ENCODE measurements at regions not wholly inside any gene's neighbourhood (a gene's known extent, or its start where the extent isn't known, plus 50 kb on each side); places are given as distances from the start of the nearest gene placed in this dataset.
"Not testable (repeated sequence)": the region's sequence is repeated elsewhere in the genome, so short reads cannot be mapped to it uniquely, and the experiment has no call there.

GRCh38 chr2:95762023-95763021, 170.5 kb downstream of the TRIM43 start:
- in situ Hi-C loops (cut with HindIII; ENCODE audit: low sequenced_read_pairs), result loop anchor here (25.0 kb wide), 1 partner anchor 300 kb away; no protein-coding TSS in a partner anchor

DNA sequence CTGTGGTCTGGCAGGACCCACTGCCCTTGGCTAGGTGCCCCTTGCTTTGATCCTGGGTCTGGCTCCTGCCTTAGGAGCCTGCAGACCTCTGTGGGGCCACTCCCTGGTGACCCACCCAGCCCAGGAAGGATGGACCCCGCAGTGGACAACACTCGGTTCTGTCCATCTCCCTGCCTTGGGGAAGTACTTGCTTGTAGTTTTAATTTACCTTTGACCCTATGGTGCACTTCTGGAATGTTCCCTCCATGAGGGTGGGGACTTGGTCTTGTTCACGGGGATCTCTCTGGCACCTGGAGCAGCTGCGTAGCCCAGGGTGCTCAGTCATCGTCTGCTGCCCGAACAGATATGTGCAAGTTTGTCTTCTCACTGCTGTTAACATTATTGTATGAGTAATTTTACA, 171.3 kb downstream of the TRIM43 start:
- in situ Hi-C loops (cut with HindIII; ENCODE audit: low sequenced_read_pairs), result loop anchor here (25.0 kb wide), 1 partner anchor 299 kb away; no protein-coding TSS in a partner anchor

DNA sequence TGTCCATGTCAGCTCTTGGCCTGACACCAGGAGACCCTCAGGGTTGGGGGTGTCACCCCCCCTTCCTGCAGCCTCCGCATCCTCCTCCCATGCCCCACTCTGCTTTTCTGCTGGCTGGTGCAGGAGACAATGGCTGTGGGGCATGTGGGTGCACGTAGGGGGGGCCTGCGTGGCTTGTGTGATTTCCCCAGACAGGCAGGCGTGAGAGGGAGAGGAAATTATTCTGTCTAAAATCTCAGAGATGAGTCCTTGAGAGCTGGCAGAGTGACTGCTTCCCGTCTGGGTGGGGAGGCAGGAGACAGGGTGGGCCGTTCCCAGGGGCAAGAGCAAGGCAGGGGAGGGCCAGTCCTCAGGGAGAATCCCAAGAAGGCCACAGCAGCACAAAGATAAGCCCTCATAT, 173.2 kb downstream of the TRIM43 start:
- in situ Hi-C loops (cut with HindIII; ENCODE audit: low sequenced_read_pairs), result loop anchor here (25.0 kb wide), 1 partner anchor 297 kb away; no protein-coding TSS in a partner anchor

- in situ Hi-C loops (cut with HindIII; ENCODE audit: low sequenced_read_pairs), result loop anchor here (25.0 kb wide), 1 partner anchor 296 kb away; no protein-coding TSS in a partner anchor
These were observed 174.4 kb downstream of the TRIM43 start for GRCh38 chr2:95765925-95766910.

DNA sequence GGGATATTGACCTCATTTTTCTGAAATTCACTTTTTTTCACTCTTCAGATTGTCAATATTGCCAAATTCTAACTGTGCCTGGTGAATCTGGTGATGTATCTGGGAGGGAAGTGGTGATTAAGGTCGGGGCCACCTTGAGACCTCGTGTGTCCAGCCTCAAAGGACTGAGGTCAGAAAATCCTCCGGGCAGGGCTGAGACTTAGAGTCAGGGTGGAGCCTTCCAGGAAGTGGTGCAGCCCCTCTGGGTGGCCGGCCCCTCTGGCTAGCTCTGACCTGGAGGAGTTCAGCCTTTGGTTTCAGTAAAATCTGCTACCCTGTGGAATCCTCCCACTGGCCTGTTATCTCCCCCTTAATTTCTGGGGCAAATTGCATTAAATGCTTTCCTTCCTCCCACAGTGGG, 175.7 kb downstream of the TRIM43 start:
- in situ Hi-C loops (cut with HindIII; ENCODE audit: low sequenced_read_pairs), result loop anchor here (25.0 kb wide), 1 partner anchor 295 kb away; no protein-coding TSS in a partner anchor

- in situ Hi-C loops (cut with HindIII; ENCODE audit: low sequenced_read_pairs), result loop anchor here (25.0 kb wide), 1 partner anchor 294 kb away; no protein-coding TSS in a partner anchor
These were observed 176.1 kb downstream of the TRIM43 start for GRCh38 chr2:95767950-95768349.

DNA sequence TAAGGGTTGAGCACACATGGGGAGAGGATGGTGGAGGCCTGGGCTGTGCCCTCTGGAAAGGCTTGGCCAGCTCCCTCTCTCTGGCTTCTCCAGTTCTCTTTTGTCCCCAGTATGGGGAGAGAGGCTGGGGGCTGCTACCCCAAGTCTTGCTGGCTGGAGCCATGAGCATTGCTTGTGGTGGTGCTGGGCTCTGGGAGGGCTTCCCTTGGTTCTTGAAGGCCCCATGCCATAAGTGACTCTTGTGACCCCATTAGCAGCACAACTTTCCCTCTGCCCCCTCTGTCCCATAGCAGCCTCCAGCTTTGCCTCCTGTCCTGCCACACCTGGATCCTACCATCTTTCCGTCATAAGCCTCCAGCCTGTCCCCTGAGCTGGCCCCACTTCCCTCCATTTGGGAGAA, 177.5 kb downstream of the TRIM43 start:
- in situ Hi-C loops (cut with HindIII; ENCODE audit: low sequenced_read_pairs), result loop anchor here (25.0 kb wide), 1 partner anchor 293 kb away; no protein-coding TSS in a partner anchor

- in situ Hi-C loops (cut with HindIII; ENCODE audit: low sequenced_read_pairs), result loop anchor here (25.0 kb wide), 1 partner anchor 292 kb away; no protein-coding TSS in a partner anchor
These were observed 178.9 kb downstream of the TRIM43 start for GRCh38 chr2:95770726-95771125.

DNA sequence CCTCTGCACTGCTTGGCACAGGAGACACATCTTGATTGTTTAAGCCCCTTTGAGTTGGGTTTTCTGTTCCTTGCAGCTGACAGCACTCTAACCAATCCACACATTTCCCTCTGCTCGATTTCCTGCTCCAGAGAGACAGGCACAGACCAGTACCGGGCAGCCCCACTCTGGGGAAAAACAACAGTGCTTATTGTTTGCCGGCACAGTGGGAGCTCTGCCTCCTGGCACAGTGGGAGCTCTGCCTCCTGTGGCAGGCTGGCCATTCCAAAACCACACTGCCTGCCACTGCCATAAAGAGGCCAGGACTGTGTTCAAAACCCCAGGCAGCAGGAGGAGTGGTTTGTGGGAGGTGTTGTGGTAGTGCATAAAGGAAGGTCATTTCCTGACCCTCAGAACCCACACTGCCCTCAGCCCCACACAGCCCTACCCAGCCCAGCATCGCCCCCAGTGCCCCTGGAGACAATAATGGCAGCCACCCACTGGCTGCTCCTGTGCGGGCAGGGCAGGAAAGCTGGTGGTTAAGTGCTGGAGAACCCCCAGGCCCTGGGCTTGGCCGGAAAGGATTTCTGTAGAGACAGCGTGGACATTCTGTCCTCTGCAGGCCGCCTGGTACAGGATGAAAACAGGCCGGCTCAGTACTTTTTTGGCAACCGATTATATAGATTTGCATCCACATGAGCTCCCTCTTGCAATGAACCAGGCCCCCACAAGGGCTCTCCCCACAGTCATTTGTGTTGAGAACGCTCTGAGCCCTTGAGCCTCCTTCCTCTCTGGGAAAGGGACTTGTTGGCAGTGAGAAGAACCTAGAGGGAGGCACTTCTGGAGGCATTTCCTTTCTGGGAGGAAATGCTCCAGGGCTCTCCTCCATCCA, 182.8 kb downstream of the TRIM43 start:
- in situ Hi-C loops (cut with HindIII; ENCODE audit: low sequenced_read_pairs), result loop anchor here (25.0 kb wide), 1 partner anchor 288 kb away; no protein-coding TSS in a partner anchor

GRCh38 chr2:95775193-95775531, 183.4 kb downstream of the TRIM43 start:
- in situ Hi-C loops (cut with HindIII; ENCODE audit: low sequenced_read_pairs), result not testable (repeated sequence)
